Transverse colon (tissue), 4 donors: ENCODE measurements at regions not wholly inside any gene's neighbourhood (a gene's known extent, or its start where the extent isn't known, plus 50 kb on each side); places are given as distances from the start of the nearest gene placed in this dataset.

Experiments used
- DNase-seq: peaks from one replicate; pipeline ENCODE4 v3.0.0-alpha.2; 2019
- H3K27ac ChIP-seq, 4 donors: fragments of 200-600 bp; sonication (generic); 2 replicates each; pipeline ENCODE4 v1.5.1; 2016 to 2018; ENCODE audit warnings: inconsistent platforms in 4 of 4
- H3K27me3 ChIP-seq: fragments of 200-600 bp; sonication (generic); 2 replicates; pipeline ENCODE4 v1.5.1; 2017; ENCODE audit warnings: inconsistent platforms
- H3K36me3 ChIP-seq, 4 donors: fragments of 200-600 bp; sonication (generic); 2 replicates each; pipeline ENCODE4 v1.5.1; 2017 to 2019; ENCODE audit warnings: inconsistent platforms in 4 of 4
- H3K4me1 ChIP-seq, 4 donors: fragments of 200-600 bp; sonication (generic); 2 replicates each; pipeline ENCODE4 v1.5.1; 2017 to 2020; ENCODE audit warnings: inconsistent platforms in 4 of 4
- H3K4me3 ChIP-seq, 4 donors: fragments of 200-600 bp; sonication (generic); 1 replicate in 1 of 4; 2 replicates in 3 of 4; pipeline versions ENCODE4 v1.5.1 to v1.6.1; 2017 to 2019; ENCODE audit warnings: inconsistent platforms in 4 of 4
- H3K9me3 ChIP-seq, 2 donors: fragments of 200-600 bp; sonication (generic); 2 replicates each; pipeline ENCODE4 v1.5.1; 2017 to 2019; ENCODE audit warnings: inconsistent platforms in 2 of 2
- CTCF ChIP-seq, 5 experiments: fragments of 200-600 bp in 3 of 5; fragments of 450-650 bp in 2 of 5; sonication (generic) in 3 of 5; IDR thresholded peaks; 1 replicate in 2 of 5; 2 replicates in 3 of 5; pipeline ENCODE4 v1.5.1; 2016 to 2017; ENCODE audit warnings: antibody characterized with exemption in 5 of 5, inconsistent platforms in 3 of 5, mild to moderate bottlenecking in 2 of 5, moderate library complexity in 1 of 5
- EP300 ChIP-seq: sonication (generic); formaldehyde crosslinking; IDR thresholded peaks from one replicate; pipeline ENCODE4 v1.6.1; 2017; ENCODE audit warnings: antibody characterized with exemption, low read depth
- POLR2A ChIP-seq: fragments of 450-650 bp; IDR thresholded peaks from one replicate; pipeline ENCODE4 v1.6.1; 2016; ENCODE audit warnings: antibody characterized with exemption, mild to moderate bottlenecking, moderate library complexity
- POLR2AphosphoS5 ChIP-seq, 3 donors: sonication (generic); formaldehyde crosslinking; IDR thresholded peaks; one replicate each; pipeline ENCODE4 v1.6.1; 2016; ENCODE audit warnings: antibody characterized with exemption in 3 of 3
- WGBS, 2 donors: methylation state at CpG; one replicate each; pipeline ENCODE4 v1.1.5; 2018; ENCODE audit warnings: low coverage in 1 of 2; 5-methylcytosine and 5-hydroxymethylcytosine counted together
- in situ Hi-C, 4 donors: fragments of 200-750 bp; cut with MboI; loops; one replicate each; pipeline versions ENCODE4 v1.15.0 to v1.15.1; 2017; ENCODE audit warnings: low sequenced_read_pairs in 3 of 4, low pct_ligation_motif_present in 1 of 4, low pct_unique_long_range_greater_than_20kb in 1 of 4
- intact Hi-C: fragments of 100-400 bp; cut with DNase I; formaldehyde crosslinking; loops from one replicate; pipeline ENCODE4 v1.15.1; 2023; ENCODE audit warnings: low total_unique reads

GRCh38 chr4:58962424-58962823, 1852.2 kb upstream of the IGFBP7 start:
- intact Hi-C loops, result no loop called here
- no peaks in the 10 kb centered on the region for H3K36me3 ChIP-seq
- no peak overlapping the region for H3K27ac ChIP-seq
- in situ Hi-C loops, result no loop called here
- no peaks in the 10 kb centered on the region for H3K9me3 ChIP-seq
- H3K4me1 ChIP-seq, result no peaks in the 10 kb centered on the region
- no peak overlapping the region for H3K4me3 ChIP-seq
- no peak for TF ChIP-seq CTCF (IDR thresholded peaks at IDR 0.05)
- TF ChIP-seq EP300, result no peak
- no peak for TF ChIP-seq POLR2AphosphoS5 (IDR thresholded peaks at IDR 0.05)
- TF ChIP-seq POLR2A, result no peak
- no peaks in the 10 kb centered on the region for H3K27me3 ChIP-seq
- DNase-seq, result no peak

- TF ChIP-seq POLR2AphosphoS5 (IDR thresholded peaks at IDR 0.05) (no peak), POLR2A (no peak), EP300 (no peak)
- no peak for DNase-seq
- no peaks in the 10 kb centered on the region for H3K27me3 ChIP-seq
- intact Hi-C loops (no loop called here), in situ Hi-C loops (no loop called here)
- H3K4me3 ChIP-seq, result no peak overlapping the region
- H3K36me3 ChIP-seq, result no peaks in the 10 kb centered on the region
- no peaks in the 10 kb centered on the region for H3K4me1 ChIP-seq
- no peaks in the 10 kb centered on the region for H3K9me3 ChIP-seq
- no peak overlapping the region for H3K27ac ChIP-seq
- WGBS, 2 donors, result 35 to 36% methylated on average over 1 of the region's 1 CpG
Observed at GRCh38 chr4:58981828-58982227, 1871.6 kb upstream of the IGFBP7 start.

GRCh38 chr4:58983887-58984286, 1873.7 kb upstream of the IGFBP7 start:
- DNase-seq, result no peak
- no peak overlapping the region for H3K4me3 ChIP-seq
- WGBS, 2 donors, result 54 to 55% methylated on average over 3 of the region's 3 CpGs
- intact Hi-C loops (no loop called here), in situ Hi-C loops (no loop called here)
- TF ChIP-seq CTCF (IDR thresholded peaks at IDR 0.05) (no peak), POLR2AphosphoS5 (IDR thresholded peaks at IDR 0.05) (no peak), EP300 (no peak), POLR2A (no peak)
- H3K27ac ChIP-seq, result no peak overlapping the region
- no peaks in the 10 kb centered on the region for H3K9me3 ChIP-seq
- no peaks in the 10 kb centered on the region for H3K27me3 ChIP-seq
- H3K36me3 ChIP-seq, result no peaks in the 10 kb centered on the region
- H3K4me1 ChIP-seq, result no peaks in the 10 kb centered on the region

- no peak for DNase-seq
- 40 to 84% methylated on average over 1 of the region's 1 CpG for WGBS, 2 donors
- H3K4me1 ChIP-seq, result no peaks in the 10 kb centered on the region
- H3K27me3 ChIP-seq, result no peaks in the 10 kb centered on the region
- no peaks in the 10 kb centered on the region for H3K36me3 ChIP-seq
- in situ Hi-C loops (no loop called here), intact Hi-C loops (no loop called here)
- no peak overlapping the region for H3K4me3 ChIP-seq
- no peaks in the 10 kb centered on the region for H3K9me3 ChIP-seq
- H3K27ac ChIP-seq, result no peak overlapping the region
- TF ChIP-seq CTCF (IDR thresholded peaks at IDR 0.05) (no peak), POLR2AphosphoS5 (IDR thresholded peaks at IDR 0.05) (no peak), EP300 (no peak), POLR2A (no peak)
Observed at GRCh38 chr4:59002148-59002547, 1892.0 kb upstream of the IGFBP7 start.

GRCh38 chr4:59024257-59024656, 1914.1 kb upstream of the IGFBP7 start:
- Histone ChIP-seq H3K27me3 (no peaks in the 10 kb centered on the region), H3K27ac (no peak overlapping the region), H3K4me1 (no peaks in the 10 kb centered on the region), H3K4me3 (no peak overlapping the region), H3K36me3 (no peaks in the 10 kb centered on the region), H3K9me3 (peaks cover 0 to 4% of the 10 kb centered on the region in 2 donors)
- no peak for DNase-seq
- TF ChIP-seq CTCF (IDR thresholded peaks at IDR 0.05), result no peak
- no peak for TF ChIP-seq EP300
- TF ChIP-seq POLR2AphosphoS5 (IDR thresholded peaks at IDR 0.05), result no peak
- no peak for TF ChIP-seq POLR2A
- in situ Hi-C loops (no loop called here), intact Hi-C loops (no loop called here)
